ENCODE measurements at regions not wholly inside any gene's neighbourhood (a gene's known extent, or its start where the extent isn't known, plus 50 kb on each side); places are given as distances from the start of the nearest gene placed in this dataset.

DNA sequence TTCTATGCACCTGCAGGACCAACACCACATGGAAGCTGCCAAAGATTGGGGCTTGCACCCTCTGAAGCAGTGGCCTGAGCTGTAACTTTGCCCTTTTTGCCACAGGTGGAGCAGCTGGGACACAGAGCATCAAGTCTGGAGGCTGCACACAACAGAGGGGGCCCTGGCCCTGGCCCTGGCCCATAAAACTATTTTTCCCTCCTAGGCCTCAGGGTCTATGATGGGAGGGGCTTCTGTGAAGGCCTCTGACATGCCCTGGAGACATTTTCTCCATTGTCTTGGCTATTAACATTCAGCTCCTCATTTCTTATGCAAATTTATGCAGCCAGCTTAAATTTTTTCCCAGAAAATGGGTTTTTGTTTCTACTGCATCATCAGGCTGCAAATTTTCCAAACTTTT, 335.5 kb downstream of the ARPP21 start:
- no peak for DNase-seq
- Histone ChIP-seq H3K27me3 (ENCODE audit: insufficient read depth, low read depth, severe bottlenecking) (no peaks in the 10 kb centered on the region), H3K36me3 (no peaks in the 10 kb centered on the region), H3K27ac (no peak overlapping the region), H3K9me3 (ENCODE audit: severe bottlenecking) (no peaks in the 10 kb centered on the region), H3K4me3 (ENCODE audit: low read depth, low read length) (no peak overlapping the region)
- TF ChIP-seq, protein P1, sequence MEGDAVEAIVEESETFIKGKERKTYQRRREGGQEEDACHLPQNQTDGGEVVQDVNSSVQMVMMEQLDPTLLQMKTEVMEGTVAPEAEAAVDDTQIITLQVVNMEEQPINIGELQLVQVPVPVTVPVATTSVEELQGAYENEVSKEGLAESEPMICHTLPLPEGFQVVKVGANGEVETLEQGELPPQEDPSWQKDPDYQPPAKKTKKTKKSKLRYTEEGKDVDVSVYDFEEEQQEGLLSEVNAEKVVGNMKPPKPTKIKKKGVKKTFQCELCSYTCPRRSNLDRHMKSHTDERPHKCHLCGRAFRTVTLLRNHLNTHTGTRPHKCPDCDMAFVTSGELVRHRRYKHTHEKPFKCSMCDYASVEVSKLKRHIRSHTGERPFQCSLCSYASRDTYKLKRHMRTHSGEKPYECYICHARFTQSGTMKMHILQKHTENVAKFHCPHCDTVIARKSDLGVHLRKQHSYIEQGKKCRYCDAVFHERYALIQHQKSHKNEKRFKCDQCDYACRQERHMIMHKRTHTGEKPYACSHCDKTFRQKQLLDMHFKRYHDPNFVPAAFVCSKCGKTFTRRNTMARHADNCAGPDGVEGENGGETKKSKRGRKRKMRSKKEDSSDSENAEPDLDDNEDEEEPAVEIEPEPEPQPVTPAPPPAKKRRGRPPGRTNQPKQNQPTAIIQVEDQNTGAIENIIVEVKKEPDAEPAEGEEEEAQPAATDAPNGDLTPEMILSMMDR (IDR thresholded peaks at IDR 0.05; ENCODE audit: low read depth, low read length): no peak

DNA sequence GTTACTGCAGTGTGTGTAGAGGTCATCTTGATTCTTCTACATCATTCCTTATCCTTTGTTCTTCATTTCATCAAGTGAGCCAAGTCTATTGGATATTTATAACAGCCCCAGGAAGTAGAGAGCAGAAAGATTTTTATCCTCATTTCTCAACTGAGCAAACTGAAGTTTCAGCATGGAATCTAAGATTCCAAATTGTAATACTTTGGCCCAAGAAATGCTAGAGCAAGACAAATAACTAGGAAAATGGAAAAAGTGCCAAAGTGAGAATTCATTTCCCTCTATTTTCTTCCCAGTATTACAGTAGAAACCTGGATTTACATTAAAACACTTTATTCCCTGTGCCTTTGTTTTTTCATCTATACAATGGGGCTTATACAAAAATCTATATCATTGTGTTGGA, 346.8 kb downstream of the ARPP21 start:
- no peak for DNase-seq
- H3K27ac ChIP-seq: no peak overlapping the region
- H3K4me3 ChIP-seq (ENCODE audit: low read depth, low read length): no peak overlapping the region
- H3K36me3 ChIP-seq: no peaks in the 10 kb centered on the region
- H3K9me3 ChIP-seq (ENCODE audit: severe bottlenecking): no peaks in the 10 kb centered on the region
- H3K27me3 ChIP-seq (ENCODE audit: insufficient read depth, low read depth, severe bottlenecking): no peaks in the 10 kb centered on the region
- TF ChIP-seq, protein P1 (IDR thresholded peaks at IDR 0.05; ENCODE audit: low read depth, low read length): no peak

DNA sequence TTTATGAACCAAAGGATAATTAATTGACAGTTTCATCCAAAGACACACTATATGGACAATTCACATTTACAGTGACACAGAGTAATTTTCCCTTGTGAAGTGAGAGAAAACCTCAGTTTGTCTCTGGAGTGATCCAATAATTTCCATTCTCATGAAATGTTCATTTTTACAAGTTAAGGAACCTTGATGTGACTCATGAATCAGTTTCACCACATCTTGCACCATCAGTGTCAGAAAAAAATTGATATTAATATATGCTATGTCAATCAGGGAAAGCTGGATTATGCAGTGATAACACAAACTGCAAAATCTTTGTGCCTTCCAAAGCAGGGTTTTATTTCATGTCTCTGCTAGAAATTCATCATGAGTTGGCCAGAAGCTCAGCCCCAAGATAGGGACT, 348.1 kb downstream of the ARPP21 start:
- no peak for DNase-seq
- H3K27me3 ChIP-seq (ENCODE audit: insufficient read depth, low read depth, severe bottlenecking): no peaks in the 10 kb centered on the region
- no peak overlapping the region for H3K4me3 ChIP-seq (ENCODE audit: low read depth, low read length)
- no peaks in the 10 kb centered on the region for H3K9me3 ChIP-seq (ENCODE audit: severe bottlenecking)
- TF ChIP-seq, protein P1 (IDR thresholded peaks at IDR 0.05; ENCODE audit: low read depth, low read length): no peak
- H3K36me3 ChIP-seq: no peaks in the 10 kb centered on the region
- no peak overlapping the region for H3K27ac ChIP-seq

DNA sequence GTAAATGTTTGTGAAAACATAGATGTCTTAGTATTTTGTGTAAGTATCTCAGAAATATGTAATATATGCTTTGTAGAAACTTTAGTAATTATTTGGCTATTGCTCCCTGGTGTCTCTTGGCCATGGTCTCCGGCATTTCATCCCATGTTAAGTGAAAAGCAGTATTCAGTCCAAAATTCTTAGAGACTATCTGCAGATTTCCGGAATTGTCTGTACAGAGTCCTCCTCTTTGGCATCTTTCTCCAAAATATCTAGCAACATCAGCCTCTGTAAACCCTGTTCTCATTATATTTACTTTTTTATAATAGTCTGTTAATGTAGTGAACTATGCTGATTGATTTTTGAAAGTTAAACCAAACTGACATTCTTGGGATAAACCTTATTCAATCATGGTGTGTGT, 352.7 kb downstream of the ARPP21 start:
- Histone ChIP-seq H3K9me3 (ENCODE audit: severe bottlenecking) (no peaks in the 10 kb centered on the region), H3K4me3 (ENCODE audit: low read depth, low read length) (no peak overlapping the region), H3K36me3 (no peaks in the 10 kb centered on the region), H3K27ac (no peak overlapping the region), H3K27me3 (ENCODE audit: insufficient read depth, low read depth, severe bottlenecking) (no peaks in the 10 kb centered on the region)
- no peak for DNase-seq
- TF ChIP-seq, protein P1 (IDR thresholded peaks at IDR 0.05; ENCODE audit: low read depth, low read length): no peak

DNA sequence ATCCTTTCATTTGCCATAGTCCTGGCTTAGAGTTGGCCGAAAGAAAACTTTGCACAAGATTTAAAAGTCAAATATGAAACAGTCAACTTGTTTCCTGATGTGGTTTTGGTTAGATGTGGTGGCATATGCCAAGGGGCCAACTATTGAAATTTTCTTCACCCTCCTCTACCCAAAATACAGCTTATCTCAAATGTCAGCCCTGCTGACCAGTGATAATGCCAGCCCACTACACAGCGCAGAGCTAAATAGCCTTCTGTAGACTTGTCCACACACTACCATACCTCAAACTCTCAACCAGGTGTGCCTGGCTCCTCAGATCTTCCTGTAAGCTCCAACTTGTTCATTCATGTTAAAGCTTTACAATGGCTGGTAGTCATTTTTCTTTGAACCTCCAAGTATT, 368.5 kb upstream of the STAC start:
- Histone ChIP-seq H3K27me3 (ENCODE audit: insufficient read depth, low read depth, severe bottlenecking) (no peaks in the 10 kb centered on the region), H3K27ac (no peak overlapping the region), H3K4me3 (ENCODE audit: low read depth, low read length) (no peak overlapping the region), H3K9me3 (ENCODE audit: severe bottlenecking) (peaks cover 8% of the 10 kb centered on the region), H3K36me3 (no peaks in the 10 kb centered on the region)
- TF ChIP-seq, protein P1 (IDR thresholded peaks at IDR 0.05; ENCODE audit: low read depth, low read length): no peak
- no peak for DNase-seq

DNA sequence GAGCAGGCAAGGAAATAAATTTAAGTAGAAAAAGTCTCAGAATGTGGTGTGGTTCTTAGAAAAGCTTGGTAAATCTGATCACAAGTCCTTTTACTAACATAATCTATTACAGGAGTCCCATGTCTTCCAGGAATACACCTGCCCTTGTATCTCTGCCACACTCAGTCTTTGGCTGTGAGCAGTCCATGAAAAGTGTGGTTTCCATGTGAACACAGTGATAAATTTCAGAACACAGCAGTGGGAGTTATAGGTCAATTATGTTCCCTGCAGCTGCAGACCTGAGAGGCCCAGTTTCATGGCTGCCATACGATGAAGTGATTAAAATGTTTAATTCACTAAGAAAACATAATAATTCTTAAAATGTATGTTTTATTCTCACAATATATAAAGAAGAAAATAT, 366.9 kb upstream of the STAC start:
- H3K27ac ChIP-seq: no peak overlapping the region
- TF ChIP-seq, protein P1 (IDR thresholded peaks at IDR 0.05; ENCODE audit: low read depth, low read length): no peak
- no peaks in the 10 kb centered on the region for H3K36me3 ChIP-seq
- peaks cover 3% of the 10 kb centered on the region for H3K9me3 ChIP-seq (ENCODE audit: severe bottlenecking)
- H3K27me3 ChIP-seq (ENCODE audit: insufficient read depth, low read depth, severe bottlenecking): no peaks in the 10 kb centered on the region
- no peak overlapping the region for H3K4me3 ChIP-seq (ENCODE audit: low read depth, low read length)
- DNase-seq: no peak

Data from WERI-Rb-1 (cell line).